GM19240 (cell line): ENCODE measurements at regions not wholly inside any gene's neighbourhood (a gene's known extent, or its start where the extent isn't known, plus 50 kb on each side); places are given as distances from the start of the nearest gene placed in this dataset.

Experiments
- DNase-seq: peaks from one replicate; pipeline ENCODE4 v3.0.0; 2011; ENCODE audit warnings: low spot score; ENCODE audit not compliant: insufficient read length

- DNase-seq = no peak
Measured at GRCh38 chr22:27405672-27406388, 395.7 kb downstream of the MN1 start.

- no peak for DNase-seq
Measured at GRCh38 chr22:27406389-27406861, 395.1 kb downstream of the MN1 start.

DNA sequence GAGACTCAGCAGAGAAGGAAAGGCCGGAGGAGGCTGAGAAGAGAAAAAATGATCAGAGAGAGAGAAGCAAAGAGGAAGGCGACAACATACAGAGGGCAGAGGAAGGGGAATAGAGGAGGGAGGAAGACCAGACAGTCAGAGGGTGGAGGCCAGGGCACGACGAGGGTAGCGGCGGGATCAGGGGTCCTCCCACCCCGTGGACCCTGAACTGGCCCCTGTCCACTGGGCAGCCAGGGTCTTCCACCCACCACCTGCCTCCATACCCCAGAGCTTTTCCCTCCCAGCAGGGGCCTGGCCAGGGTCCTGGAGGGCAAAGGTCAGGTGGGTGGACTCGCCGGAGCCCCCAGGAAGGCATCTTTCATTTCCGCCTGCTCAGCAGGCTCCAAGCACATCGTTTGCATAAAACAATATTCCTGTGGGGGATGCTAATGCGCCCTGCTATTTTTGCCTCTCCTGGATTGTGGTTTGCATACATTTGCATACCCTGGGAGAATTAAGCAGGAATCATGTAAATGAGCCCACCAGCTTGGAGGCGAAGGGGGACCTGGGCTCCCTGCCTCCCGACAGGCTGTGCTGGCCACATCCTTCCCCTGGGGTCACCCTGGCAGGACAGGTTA lies 394.1 kb downstream of the MN1 start:
- DNase-seq = no peak

GRCh38 chr22:27408068-27408467 lies 393.5 kb downstream of the MN1 start:
- no peak for DNase-seq

- DNase-seq = no peak
Measured at GRCh38 chr22:27409299-27409698, 392.3 kb downstream of the MN1 start.

DNA sequence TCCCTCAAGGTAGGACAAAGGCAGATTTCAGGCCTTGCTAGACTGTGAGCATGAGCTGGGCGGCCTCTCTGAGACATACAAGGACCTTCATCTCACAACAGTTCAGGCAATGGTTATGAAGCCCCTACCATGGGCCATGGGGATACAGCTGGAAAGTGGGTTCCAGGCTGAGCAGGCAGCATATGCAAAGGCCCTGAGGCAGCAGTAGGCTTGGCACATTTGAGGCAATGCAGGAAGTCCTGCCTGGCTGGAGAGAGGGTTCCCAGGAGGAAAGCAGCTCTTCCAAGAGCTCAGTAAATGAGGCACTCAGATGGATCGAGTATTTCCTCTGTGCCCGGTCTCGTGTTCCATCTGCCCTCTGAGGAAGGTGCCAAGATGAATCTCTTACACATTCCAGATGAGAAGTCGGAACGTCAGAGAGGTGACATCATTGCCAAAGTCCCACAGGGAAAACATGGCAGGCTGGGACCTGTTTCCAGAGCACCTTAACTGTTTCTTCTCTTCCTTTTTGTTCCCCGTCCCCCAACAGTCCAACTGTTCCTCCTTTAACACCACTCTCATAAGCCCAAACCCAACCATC lies 388.6 kb downstream of the MN1 start:
- DNase-seq = no peak

DNA sequence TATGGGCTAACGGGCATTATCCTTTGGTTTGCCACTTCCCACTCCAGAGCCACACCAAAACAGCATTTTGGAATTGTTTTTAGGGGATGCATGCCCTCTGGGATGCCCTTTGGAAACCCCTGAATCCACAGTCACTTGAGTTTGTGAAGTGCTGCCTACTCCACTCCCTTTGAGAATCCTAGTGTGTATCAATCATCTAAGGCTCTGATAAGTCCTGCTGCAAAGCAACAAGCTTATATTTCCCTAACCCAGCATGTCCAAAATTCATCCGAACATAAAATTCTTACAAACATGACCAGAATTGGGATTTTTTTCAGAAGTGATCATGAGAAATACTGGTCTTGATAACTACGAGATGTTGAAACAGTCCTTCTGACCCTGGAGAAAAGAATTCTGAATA lies 387.9 kb downstream of the MN1 start:
- no peak for DNase-seq

- DNase-seq = no peak
Measured at GRCh38 chr22:27416511-27417420, 384.8 kb downstream of the MN1 start.

- no peak for DNase-seq
Measured at GRCh38 chr22:27417421-27417814, 384.1 kb downstream of the MN1 start.

GRCh38 chr22:27418261-27418660 lies 383.3 kb downstream of the MN1 start:
- DNase-seq = no peak

GRCh38 chr22:27419473-27419872 lies 382.1 kb downstream of the MN1 start:
- no peak for DNase-seq

GRCh38 chr22:27420195-27420816 lies 381.2 kb downstream of the MN1 start:
- DNase-seq = no peak

GRCh38 chr22:27420817-27421361 lies 380.7 kb downstream of the MN1 start:
- no peak for DNase-seq

GRCh38 chr22:27422442-27422841 lies 379.1 kb downstream of the MN1 start:
- DNase-seq = no peak

GRCh38 chr22:27424319-27424718 lies 377.2 kb downstream of the MN1 start:
- no peak for DNase-seq

GRCh38 chr22:27429476-27429875 lies 372.1 kb downstream of the MN1 start:
- no peak for DNase-seq

DNA sequence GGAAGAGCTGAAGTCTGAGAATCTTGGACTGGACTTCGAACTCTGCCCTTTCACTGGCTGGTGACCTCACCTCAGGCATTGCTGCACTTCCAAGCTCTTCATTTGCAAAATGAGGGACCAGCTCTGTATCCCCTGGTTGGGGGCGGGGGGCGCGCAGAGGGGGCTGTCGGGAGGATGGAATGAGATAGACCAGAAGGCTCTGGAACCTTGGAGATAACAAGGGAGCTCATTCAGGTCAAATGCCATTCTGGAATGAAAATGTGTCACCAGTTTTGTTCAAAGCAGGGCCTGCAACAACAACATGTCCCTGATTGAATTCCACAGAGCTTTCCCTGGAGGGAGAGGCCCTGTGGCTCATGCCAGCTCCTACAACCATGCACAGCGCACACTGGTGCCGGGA lies 370.5 kb downstream of the MN1 start:
- no peak for DNase-seq

- no peak for DNase-seq
Measured at GRCh38 chr22:27431896-27432295, 369.7 kb downstream of the MN1 start.

GRCh38 chr22:27433099-27433498 lies 368.5 kb downstream of the MN1 start:
- DNase-seq = no peak

DNA sequence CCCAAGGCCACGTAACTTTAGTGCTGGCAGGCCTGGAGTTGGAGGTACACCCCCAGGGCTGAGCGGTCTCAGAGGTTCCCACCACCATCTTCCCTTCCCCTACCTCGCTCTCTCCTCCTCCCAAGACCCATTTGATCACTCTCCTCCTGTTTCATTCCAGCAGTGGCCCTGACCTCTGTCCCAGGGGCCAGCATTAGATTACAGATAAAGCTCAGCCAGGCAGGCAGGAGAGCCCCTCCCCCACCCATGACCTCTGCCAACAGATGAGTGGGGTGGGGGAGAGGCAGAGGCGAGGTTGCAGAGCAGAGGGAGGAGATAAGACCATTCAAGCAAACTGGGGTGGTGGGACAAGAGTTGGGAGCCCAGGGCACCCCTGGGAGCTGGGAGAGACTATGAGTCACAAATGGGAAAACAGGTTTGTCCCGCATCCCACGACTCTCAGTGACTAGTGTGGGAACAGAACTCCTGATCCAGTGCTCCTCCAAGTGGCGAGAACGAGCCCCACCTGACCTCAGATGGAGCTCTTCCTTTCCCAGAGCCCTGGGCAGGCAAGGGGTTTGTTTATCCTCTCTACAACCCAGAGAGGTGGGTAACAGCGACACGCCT lies 367.9 kb downstream of the MN1 start:
- no peak for DNase-seq

DNA sequence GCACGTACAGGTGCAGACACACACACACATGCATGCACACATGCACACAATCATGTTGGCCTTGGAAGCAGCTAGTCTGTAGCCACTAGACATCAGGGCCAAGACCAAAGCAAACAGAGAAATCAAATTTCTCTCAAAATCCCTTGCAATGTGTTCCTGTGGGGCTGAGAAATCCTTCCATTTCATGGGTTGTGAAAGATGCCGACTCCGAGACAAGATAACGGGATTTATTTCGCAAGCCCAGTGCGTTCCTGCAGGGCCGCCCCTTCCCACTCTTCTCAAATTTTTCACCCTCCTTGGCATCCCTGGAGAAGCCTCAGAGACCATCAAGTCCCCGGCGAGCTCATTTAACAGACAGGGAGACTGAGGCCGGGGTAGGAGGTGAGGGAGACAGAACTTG lies 366.7 kb downstream of the MN1 start:
- DNase-seq = no peak
